Osteoblast (primary cell): ENCODE measurements at regions not wholly inside any gene's neighbourhood (a gene's known extent, or its start where the extent isn't known, plus 50 kb on each side); places are given as distances from the start of the nearest gene placed in this dataset.

ENCODE experiments used
- DNase-seq: peaks from one replicate; pipeline ENCODE4 v3.0.0; 2011; ENCODE audit warnings: low spot score, mixed read lengths; ENCODE audit not compliant: insufficient read length; ENCODE audit errors: missing footprints
- H2AFZ ChIP-seq: 2 replicates; pipeline ENCODE4 v1.6.0; 2011; ENCODE audit warnings: mild to moderate bottlenecking, low read length
- H3K27ac ChIP-seq: 2 replicates; pipeline ENCODE4 v1.5.1; 2011; ENCODE audit warnings: mild to moderate bottlenecking, low read depth, low read length, moderate library complexity
- H3K27me3 ChIP-seq: 2 replicates; pipeline ENCODE4 v1.6.0; 2012; ENCODE audit warnings: mild to moderate bottlenecking, control low read depth, inconsistent platforms, low read length, moderate library complexity; ENCODE audit not compliant: insufficient read depth
- H3K36me3 ChIP-seq: 2 replicates; pipeline ENCODE4 v1.5.1; 2011; ENCODE audit warnings: mild to moderate bottlenecking, low read length, control low read depth, moderate library complexity; ENCODE audit not compliant: insufficient read depth
- H3K4me1 ChIP-seq: 2 replicates; pipeline ENCODE4 v1.5.1; 2011; ENCODE audit warnings: mild to moderate bottlenecking, low read length, control low read depth, moderate library complexity; ENCODE audit not compliant: insufficient read depth
- H3K4me2 ChIP-seq: 2 replicates; pipeline ENCODE4 v1.6.0; 2011; ENCODE audit warnings: mild to moderate bottlenecking, low read length; ENCODE audit not compliant: insufficient read depth
- H3K4me3 ChIP-seq: fragments of 200-600 bp; sonication (generic); 3 replicates; pipeline ENCODE4 v1.5.1; 2012; ENCODE audit warnings: mild to moderate bottlenecking, low read length, inconsistent platforms; ENCODE audit not compliant: insufficient read depth
- H3K79me2 ChIP-seq: 2 replicates; pipeline ENCODE4 v1.6.0; 2012; ENCODE audit warnings: mild to moderate bottlenecking, low read length, control low read depth, inconsistent platforms; ENCODE audit not compliant: insufficient read depth
- H3K9me3 ChIP-seq: 2 replicates; pipeline ENCODE4 v1.5.1; 2011; ENCODE audit warnings: low read depth, low read length, control low read depth
- H4K20me1 ChIP-seq: 2 replicates; pipeline ENCODE4 v1.6.0; 2012; ENCODE audit warnings: mild to moderate bottlenecking, low read length, control low read depth; ENCODE audit not compliant: insufficient read depth
- CTCF ChIP-seq: IDR thresholded peaks from 2 replicates; pipeline ENCODE4 v1.5.1; 2011; ENCODE audit warnings: mild to moderate bottlenecking, low read depth, low read length, moderate library complexity; ENCODE audit errors: extremely low read depth

- no peak overlapping the region for H3K4me3 ChIP-seq
- no peaks in the 10 kb centered on the region for H3K36me3 ChIP-seq
- peaks cover 3% of the 10 kb centered on the region for H3K27me3 ChIP-seq
- no peaks in the 10 kb centered on the region for H4K20me1 ChIP-seq
- TF ChIP-seq CTCF: no peak
- no peaks in the 10 kb centered on the region for H3K9me3 ChIP-seq
- no peak for DNase-seq
- no peaks in the 10 kb centered on the region for H3K79me2 ChIP-seq
- H3K27ac ChIP-seq: no peak overlapping the region
- H3K4me2 ChIP-seq: no peak overlapping the region
- H3K4me1 ChIP-seq: no peaks in the 10 kb centered on the region
- no peak overlapping the region for H2AFZ ChIP-seq
Measured at GRCh38 chr18:47731276-47731675, 199.2 kb downstream of the SMAD2 start.

GRCh38 chr18:47730795-47731194 is 199.7 kb downstream of the SMAD2 start:
- no peak for TF ChIP-seq CTCF
- DNase-seq: no peak

GRCh38 chr18:47729356-47729755 is 201.1 kb downstream of the SMAD2 start:
- H3K79me2 ChIP-seq: no peaks in the 10 kb centered on the region
- no peak overlapping the region for H2AFZ ChIP-seq
- H3K4me2 ChIP-seq: no peak overlapping the region
- DNase-seq: no peak
- no peaks in the 10 kb centered on the region for H3K27me3 ChIP-seq
- no peaks in the 10 kb centered on the region for H3K9me3 ChIP-seq
- H3K4me3 ChIP-seq: no peak overlapping the region
- H3K27ac ChIP-seq: no peak overlapping the region
- no peaks in the 10 kb centered on the region for H3K36me3 ChIP-seq
- TF ChIP-seq CTCF: no peak
- no peaks in the 10 kb centered on the region for H3K4me1 ChIP-seq
- no peaks in the 10 kb centered on the region for H4K20me1 ChIP-seq

More at GRCh38 chr18:47730795-47731194, 199.7 kb downstream of the SMAD2 start:
- no peaks in the 10 kb centered on the region for H3K36me3 ChIP-seq
- H3K79me2 ChIP-seq: no peaks in the 10 kb centered on the region
- H3K27ac ChIP-seq: no peak overlapping the region
- H3K4me1 ChIP-seq: no peaks in the 10 kb centered on the region
- no peak overlapping the region for H2AFZ ChIP-seq
- H3K4me3 ChIP-seq: no peak overlapping the region
- peaks cover 3% of the 10 kb centered on the region for H3K27me3 ChIP-seq
- H4K20me1 ChIP-seq: no peaks in the 10 kb centered on the region
- H3K4me2 ChIP-seq: no peak overlapping the region
- no peaks in the 10 kb centered on the region for H3K9me3 ChIP-seq

GRCh38 chr18:47728921-47729320 is 201.5 kb downstream of the SMAD2 start:
- Histone ChIP-seq H2AFZ (no peak overlapping the region), H3K4me1 (no peaks in the 10 kb centered on the region), H3K27ac (no peak overlapping the region), H3K36me3 (no peaks in the 10 kb centered on the region), H3K4me3 (no peak overlapping the region), H4K20me1 (no peaks in the 10 kb centered on the region), H3K79me2 (no peaks in the 10 kb centered on the region), H3K27me3 (no peaks in the 10 kb centered on the region), H3K9me3 (no peaks in the 10 kb centered on the region), H3K4me2 (no peak overlapping the region)
- TF ChIP-seq CTCF: no peak
- DNase-seq: no peak
